Liver (tissue), 8 donors: ENCODE measurements at regions not wholly inside any gene's neighbourhood (a gene's known extent, or its start where the extent isn't known, plus 50 kb on each side); places are given as distances from the start of the nearest gene placed in this dataset.

Experiments used
- DNase-seq: peaks from one replicate; pipeline ENCODE4 v3.0.0-alpha.2; 2017; ENCODE audit warnings: low spot score
- H3K27ac ChIP-seq, 2 donors: one replicate each; pipeline ENCODE4 v1.7.0; 2013; ENCODE audit warnings: inconsistent platforms in 2 of 2, low read length in 2 of 2, control low read depth in 1 of 2, low read depth in 1 of 2, mild to moderate bottlenecking in 1 of 2
- H3K27me3 ChIP-seq, 4 donors: one replicate each; pipeline versions ENCODE4 v1.6.1 to v1.7.0; 2013; ENCODE audit warnings: low read length in 3 of 4, inconsistent platforms in 1 of 4, mild to moderate bottlenecking in 1 of 4, moderate library complexity in 1 of 4; ENCODE audit not compliant: control insufficient read depth in 4 of 4, insufficient read depth in 4 of 4
- H3K36me3 ChIP-seq, 4 donors: one replicate each; pipeline versions ENCODE4 v1.6.1 to v1.7.0; 2013; ENCODE audit warnings: low read length in 3 of 4, mild to moderate bottlenecking in 3 of 4, low read depth in 1 of 4, moderate library complexity in 1 of 4; ENCODE audit not compliant: control insufficient read depth in 4 of 4, insufficient read depth in 3 of 4
- H3K4me1 ChIP-seq, 4 donors: one replicate each; pipeline versions ENCODE4 v1.6.1 to v1.7.0; 2013; ENCODE audit warnings: low read length in 3 of 4, mild to moderate bottlenecking in 3 of 4, moderate library complexity in 1 of 4; ENCODE audit not compliant: control insufficient read depth in 4 of 4, insufficient read depth in 4 of 4
- H3K4me3 ChIP-seq, 3 donors: one replicate each; pipeline versions ENCODE4 v1.6.1 to v1.7.0; 2013; ENCODE audit warnings: low read length in 3 of 3, control low read depth in 1 of 3, low read depth in 1 of 3, mild to moderate bottlenecking in 1 of 3
- H3K9ac ChIP-seq, 2 donors: one replicate each; pipeline ENCODE4 v1.7.0; 2013; ENCODE audit warnings: low read length in 2 of 2, mild to moderate bottlenecking in 2 of 2, moderate library complexity in 2 of 2, control low read depth in 1 of 2, low read depth in 1 of 2
- H3K9me3 ChIP-seq, 4 donors: one replicate each; pipeline versions ENCODE4 v1.6.1 to v1.7.0; 2013; ENCODE audit warnings: low read length in 3 of 4; ENCODE audit not compliant: control insufficient read depth in 4 of 4
- EGR1 ChIP-seq, 2 donors: IDR thresholded peaks; 2 replicates each; pipeline ENCODE4 v1.6.1; 2016 to 2018; ENCODE audit warnings: antibody characterized with exemption in 2 of 2, low read depth in 2 of 2
- FOXA1 ChIP-seq: IDR thresholded peaks from 2 replicates; pipeline ENCODE4 v1.6.1; 2016; ENCODE audit warnings: antibody characterized with exemption
- FOXA2 ChIP-seq: IDR thresholded peaks from 2 replicates; pipeline ENCODE4 v1.6.1; 2016; ENCODE audit warnings: antibody characterized with exemption
- HNF4A ChIP-seq, 2 donors: conservative IDR thresholded peaks; 2 replicates each; pipeline ENCODE4 v1.6.1; 2016; ENCODE audit warnings: antibody characterized with exemption in 2 of 2, mild to moderate bottlenecking in 2 of 2
- HNF4G ChIP-seq: IDR thresholded peaks from 2 replicates; pipeline ENCODE4 v1.6.1; 2016; ENCODE audit warnings: antibody characterized with exemption
- JUND ChIP-seq, 2 donors: IDR thresholded peaks; 2 replicates each; pipeline ENCODE4 v1.6.1; 2016; ENCODE audit warnings: antibody characterized with exemption in 2 of 2
- NR2F2 ChIP-seq: IDR thresholded peaks from 2 replicates; pipeline ENCODE4 v1.6.1; 2016; ENCODE audit warnings: antibody characterized with exemption
- RAD21 ChIP-seq, 2 donors: IDR thresholded peaks; 2 replicates each; pipeline ENCODE4 v1.6.1; 2016; ENCODE audit warnings: antibody characterized with exemption in 2 of 2, mild to moderate bottlenecking in 2 of 2
- TAF1 ChIP-seq: conservative IDR thresholded peaks from 2 replicates; pipeline ENCODE4 v1.6.1; 2016; ENCODE audit warnings: antibody characterized with exemption, mild to moderate bottlenecking
- YY1 ChIP-seq: IDR thresholded peaks from 2 replicates; pipeline ENCODE4 v1.6.1; 2016; ENCODE audit warnings: antibody characterized with exemption, mild to moderate bottlenecking
- WGBS: extraction: QIAGEN DNeasy Blood & Tissue Kit; methylation state at CpG from one replicate; pipeline ENCODE4 v1.1.7; 2013; 5-methylcytosine and 5-hydroxymethylcytosine counted together
- TF ChIP-seq, protein P1 (sequence below): IDR thresholded peaks from 2 replicates; pipeline ENCODE4 v1.6.1; 2016; ENCODE audit warnings: antibody characterized with exemption
- TF ChIP-seq, protein P2 (sequence below): IDR thresholded peaks from 2 replicates; pipeline ENCODE4 v1.6.1; 2016; ENCODE audit warnings: antibody characterized with exemption, mild to moderate bottlenecking
- TF ChIP-seq, protein P3 (sequence below): IDR thresholded peaks from 2 replicates; pipeline ENCODE4 v1.6.1; 2016; ENCODE audit warnings: antibody characterized with exemption
- TF ChIP-seq, protein P4 (sequence below): IDR thresholded peaks from 2 replicates; pipeline ENCODE4 v1.6.1; 2016; ENCODE audit warnings: antibody characterized with exemption
- TF ChIP-seq, protein P5 (sequence below): fragments of 150-350 bp; IDR thresholded peaks from 2 replicates; pipeline ENCODE4 v1.5.1; 2017; ENCODE audit warnings: improper control_type of control experiment, low read depth, low read length; ENCODE audit not compliant: missing input control
- donor health status: healthy.
- donor health status: healthy.
- donor health status: healthy.
- donor health status: healthy.
- donor health status: healthy.

DNA sequence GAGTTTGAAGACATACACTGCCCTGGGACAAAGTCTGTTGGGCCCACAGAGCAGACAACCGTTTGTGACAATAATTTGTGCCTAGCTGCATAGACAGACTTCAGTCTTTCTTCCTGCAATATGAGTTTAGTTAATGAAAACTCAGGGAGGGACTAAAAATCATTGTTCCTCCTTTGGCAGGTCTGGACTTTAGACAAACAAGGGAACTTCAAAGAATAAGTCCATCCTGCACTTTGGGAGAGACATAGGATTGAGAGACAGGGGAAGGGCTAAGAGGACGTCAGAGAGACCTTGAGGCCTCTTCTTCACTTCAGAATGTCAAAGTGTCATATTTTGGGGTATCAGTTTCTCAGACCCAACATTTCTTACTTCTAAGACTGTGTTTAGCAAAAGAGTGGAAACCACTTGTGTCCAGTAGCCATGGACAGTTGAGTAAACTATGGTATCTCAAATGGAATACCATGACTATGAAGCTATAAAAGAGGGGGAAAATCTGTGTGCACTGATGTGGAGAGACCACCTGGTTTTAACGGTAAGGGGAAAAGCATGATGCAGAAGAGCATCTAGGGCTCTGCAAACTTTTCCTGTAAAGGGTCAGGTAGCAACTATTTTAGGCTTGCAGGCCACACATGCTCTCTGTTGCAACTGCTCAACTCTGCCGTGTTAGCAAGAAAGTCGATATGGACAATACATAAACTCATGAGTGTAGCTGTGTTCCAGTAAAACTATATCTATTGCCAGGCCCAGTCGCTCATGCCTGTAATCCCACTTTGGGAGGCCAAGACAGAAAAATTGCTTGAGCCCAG, 217.8 kb upstream of the SH3BP4 start:
- DNase-seq = no peak
- no peak overlapping the region for H3K9ac ChIP-seq
- no peaks in the 10 kb centered on the region for H3K27me3 ChIP-seq
- no peak overlapping the region for H3K27ac ChIP-seq
- H3K4me3 ChIP-seq = no peak overlapping the region
- TF ChIP-seq FOXA2 = no peak
- TF ChIP-seq, protein P1, sequence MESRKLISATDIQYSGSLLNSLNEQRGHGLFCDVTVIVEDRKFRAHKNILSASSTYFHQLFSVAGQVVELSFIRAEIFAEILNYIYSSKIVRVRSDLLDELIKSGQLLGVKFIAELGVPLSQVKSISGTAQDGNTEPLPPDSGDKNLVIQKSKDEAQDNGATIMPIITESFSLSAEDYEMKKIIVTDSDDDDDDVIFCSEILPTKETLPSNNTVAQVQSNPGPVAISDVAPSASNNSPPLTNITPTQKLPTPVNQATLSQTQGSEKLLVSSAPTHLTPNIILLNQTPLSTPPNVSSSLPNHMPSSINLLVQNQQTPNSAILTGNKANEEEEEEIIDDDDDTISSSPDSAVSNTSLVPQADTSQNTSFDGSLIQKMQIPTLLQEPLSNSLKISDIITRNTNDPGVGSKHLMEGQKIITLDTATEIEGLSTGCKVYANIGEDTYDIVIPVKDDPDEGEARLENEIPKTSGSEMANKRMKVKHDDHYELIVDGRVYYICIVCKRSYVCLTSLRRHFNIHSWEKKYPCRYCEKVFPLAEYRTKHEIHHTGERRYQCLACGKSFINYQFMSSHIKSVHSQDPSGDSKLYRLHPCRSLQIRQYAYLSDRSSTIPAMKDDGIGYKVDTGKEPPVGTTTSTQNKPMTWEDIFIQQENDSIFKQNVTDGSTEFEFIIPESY = no peak
- TF ChIP-seq, protein P2, sequence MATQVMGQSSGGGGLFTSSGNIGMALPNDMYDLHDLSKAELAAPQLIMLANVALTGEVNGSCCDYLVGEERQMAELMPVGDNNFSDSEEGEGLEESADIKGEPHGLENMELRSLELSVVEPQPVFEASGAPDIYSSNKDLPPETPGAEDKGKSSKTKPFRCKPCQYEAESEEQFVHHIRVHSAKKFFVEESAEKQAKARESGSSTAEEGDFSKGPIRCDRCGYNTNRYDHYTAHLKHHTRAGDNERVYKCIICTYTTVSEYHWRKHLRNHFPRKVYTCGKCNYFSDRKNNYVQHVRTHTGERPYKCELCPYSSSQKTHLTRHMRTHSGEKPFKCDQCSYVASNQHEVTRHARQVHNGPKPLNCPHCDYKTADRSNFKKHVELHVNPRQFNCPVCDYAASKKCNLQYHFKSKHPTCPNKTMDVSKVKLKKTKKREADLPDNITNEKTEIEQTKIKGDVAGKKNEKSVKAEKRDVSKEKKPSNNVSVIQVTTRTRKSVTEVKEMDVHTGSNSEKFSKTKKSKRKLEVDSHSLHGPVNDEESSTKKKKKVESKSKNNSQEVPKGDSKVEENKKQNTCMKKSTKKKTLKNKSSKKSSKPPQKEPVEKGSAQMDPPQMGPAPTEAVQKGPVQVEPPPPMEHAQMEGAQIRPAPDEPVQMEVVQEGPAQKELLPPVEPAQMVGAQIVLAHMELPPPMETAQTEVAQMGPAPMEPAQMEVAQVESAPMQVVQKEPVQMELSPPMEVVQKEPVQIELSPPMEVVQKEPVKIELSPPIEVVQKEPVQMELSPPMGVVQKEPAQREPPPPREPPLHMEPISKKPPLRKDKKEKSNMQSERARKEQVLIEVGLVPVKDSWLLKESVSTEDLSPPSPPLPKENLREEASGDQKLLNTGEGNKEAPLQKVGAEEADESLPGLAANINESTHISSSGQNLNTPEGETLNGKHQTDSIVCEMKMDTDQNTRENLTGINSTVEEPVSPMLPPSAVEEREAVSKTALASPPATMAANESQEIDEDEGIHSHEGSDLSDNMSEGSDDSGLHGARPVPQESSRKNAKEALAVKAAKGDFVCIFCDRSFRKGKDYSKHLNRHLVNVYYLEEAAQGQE = no peak
- TF ChIP-seq, protein P3, sequence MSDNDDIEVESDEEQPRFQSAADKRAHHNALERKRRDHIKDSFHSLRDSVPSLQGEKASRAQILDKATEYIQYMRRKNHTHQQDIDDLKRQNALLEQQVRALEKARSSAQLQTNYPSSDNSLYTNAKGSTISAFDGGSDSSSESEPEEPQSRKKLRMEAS = no peak
- TF ChIP-seq YY1 = no peak
- TF ChIP-seq HNF4G = no peak
- no peak for TF ChIP-seq JUND (IDR thresholded peaks at IDR 0.05)
- TF ChIP-seq, protein P4, sequence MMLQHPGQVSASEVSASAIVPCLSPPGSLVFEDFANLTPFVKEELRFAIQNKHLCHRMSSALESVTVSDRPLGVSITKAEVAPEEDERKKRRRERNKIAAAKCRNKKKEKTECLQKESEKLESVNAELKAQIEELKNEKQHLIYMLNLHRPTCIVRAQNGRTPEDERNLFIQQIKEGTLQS = no peak
- no peak for TF ChIP-seq FOXA1
- no peak for TF ChIP-seq RAD21 (IDR thresholded peaks at IDR 0.05)
- TF ChIP-seq NR2F2 = no peak
- no peak for TF ChIP-seq EGR1 (IDR thresholded peaks at IDR 0.05; ENCODE audit: low read depth in 2 of 2)
- WGBS = 65% methylated on average over 6 of the region's 6 CpGs
- H3K36me3 ChIP-seq = no peaks in the 10 kb centered on the region
- H3K4me1 ChIP-seq = no peaks in the 10 kb centered on the region
- H3K9me3 ChIP-seq = peaks cover 0 to 2% (median 0%) of the 10 kb centered on the region in 4 donors

DNA sequence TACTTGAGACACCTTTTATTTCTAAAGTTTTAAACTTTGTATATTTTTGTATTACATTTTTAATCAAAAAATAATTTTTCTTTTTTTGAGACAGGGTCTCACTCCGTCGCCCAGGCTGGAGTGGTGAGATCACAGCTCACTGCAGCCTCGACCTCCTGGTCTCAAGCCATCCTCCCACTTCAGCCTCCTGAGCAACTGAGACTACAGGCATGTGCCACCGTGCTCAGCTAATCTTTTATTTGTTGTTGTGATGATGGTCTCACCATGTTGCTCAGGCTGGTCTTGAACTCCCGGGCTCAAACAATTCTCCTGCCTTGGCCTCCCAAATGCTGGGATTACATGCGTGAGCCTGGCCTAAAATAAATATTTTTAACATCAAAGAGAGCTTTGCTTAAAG, 218.7 kb upstream of the SH3BP4 start:
- DNase-seq = no peak
- no peaks in the 10 kb centered on the region for H3K4me1 ChIP-seq
- H3K9ac ChIP-seq = no peak overlapping the region
- no peak overlapping the region for H3K27ac ChIP-seq
- 94% methylated on average over 6 of the region's 6 CpGs for WGBS
- TF ChIP-seq TAF1 = no peak
- no peak for TF ChIP-seq HNF4A (conservative IDR thresholded peaks at IDR 0.05)
- TF ChIP-seq, protein P5, sequence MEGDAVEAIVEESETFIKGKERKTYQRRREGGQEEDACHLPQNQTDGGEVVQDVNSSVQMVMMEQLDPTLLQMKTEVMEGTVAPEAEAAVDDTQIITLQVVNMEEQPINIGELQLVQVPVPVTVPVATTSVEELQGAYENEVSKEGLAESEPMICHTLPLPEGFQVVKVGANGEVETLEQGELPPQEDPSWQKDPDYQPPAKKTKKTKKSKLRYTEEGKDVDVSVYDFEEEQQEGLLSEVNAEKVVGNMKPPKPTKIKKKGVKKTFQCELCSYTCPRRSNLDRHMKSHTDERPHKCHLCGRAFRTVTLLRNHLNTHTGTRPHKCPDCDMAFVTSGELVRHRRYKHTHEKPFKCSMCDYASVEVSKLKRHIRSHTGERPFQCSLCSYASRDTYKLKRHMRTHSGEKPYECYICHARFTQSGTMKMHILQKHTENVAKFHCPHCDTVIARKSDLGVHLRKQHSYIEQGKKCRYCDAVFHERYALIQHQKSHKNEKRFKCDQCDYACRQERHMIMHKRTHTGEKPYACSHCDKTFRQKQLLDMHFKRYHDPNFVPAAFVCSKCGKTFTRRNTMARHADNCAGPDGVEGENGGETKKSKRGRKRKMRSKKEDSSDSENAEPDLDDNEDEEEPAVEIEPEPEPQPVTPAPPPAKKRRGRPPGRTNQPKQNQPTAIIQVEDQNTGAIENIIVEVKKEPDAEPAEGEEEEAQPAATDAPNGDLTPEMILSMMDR = no peak
- no peak for TF ChIP-seq HNF4G
- TF ChIP-seq JUND (IDR thresholded peaks at IDR 0.05) = no peak
- TF ChIP-seq RAD21 (IDR thresholded peaks at IDR 0.05) = no peak
- no peak for TF ChIP-seq YY1
- H3K4me3 ChIP-seq = no peak overlapping the region
- no peaks in the 10 kb centered on the region for H3K27me3 ChIP-seq
- no peaks in the 10 kb centered on the region for H3K36me3 ChIP-seq
- H3K9me3 ChIP-seq = peaks cover 0 to 2% (median 0%) of the 10 kb centered on the region in 4 donors
